ENCODE measurements at regions not wholly inside any gene's neighbourhood (a gene's known extent, or its start where the extent isn't known, plus 50 kb on each side); places are given as distances from the start of the nearest gene placed in this dataset.

GRCh38 chrX:30948626-30949025, 59.6 kb upstream of the TAB3 start (continued):
- TF ChIP-seq ZNF146 (tag by site-specific recombination; IDR thresholded peaks at IDR 0.05) = no peak
- TF ChIP-seq ZNF391 (tag by site-specific recombination; IDR thresholded peaks at IDR 0.05; ENCODE audit: borderline replicate concordance, low read depth) = no peak
- TF ChIP-seq HOXC10 (CRISPR knock-in tag; IDR thresholded peaks at IDR 0.05) = no peak
- no peak for TF ChIP-seq ZNF184 (tag by site-specific recombination; IDR thresholded peaks at IDR 0.05)
- no peak for TF ChIP-seq PRDM10 (tag by site-specific recombination; IDR thresholded peaks at IDR 0.05)
- no peak for TF ChIP-seq ZNF426 (tag by site-specific recombination; IDR thresholded peaks at IDR 0.05)
- no peak for TF ChIP-seq ZNF404 (tag by site-specific recombination; IDR thresholded peaks at IDR 0.05)
- TF ChIP-seq ZNF335 (tag by site-specific recombination; conservative IDR thresholded peaks at IDR 0.05) = no peak
- TF ChIP-seq SP7 (tag by site-specific recombination; IDR thresholded peaks at IDR 0.05) = no peak
- TF ChIP-seq TRIM28 (IDR thresholded peaks at IDR 0.05; ENCODE audit: borderline replicate concordance, low read length) = no peak
- TF ChIP-seq ZNF791 (tag by site-specific recombination; IDR thresholded peaks at IDR 0.05) = no peak
- TF ChIP-seq IKZF3 (tag by site-specific recombination; IDR thresholded peaks at IDR 0.05) = no peak

- POLR2A ChIA-PET = no interaction called here
- H3K36me3 ChIP-seq (ENCODE audit: control insufficient read depth in 2 of 2, insufficient read depth in 1 of 2, low read length in 2 of 2) = no peaks in the 10 kb centered on the region
- H3K4me1 ChIP-seq (ENCODE audit: control insufficient read depth, insufficient read depth, low read length) = no peaks in the 10 kb centered on the region
- H3K9me3 ChIP-seq (ENCODE audit: control insufficient read depth, insufficient read depth, low read depth, low read length) = no peaks in the 10 kb centered on the region
- H3K4me3 ChIP-seq (ENCODE audit: low read depth, low read length) = no peak overlapping the region
- no peak overlapping the region for H3K27ac ChIP-seq (ENCODE audit: extremely low read depth, low read depth, low read length)
- TF ChIP-seq ZBTB11 (tag by site-specific recombination; conservative IDR thresholded peaks at IDR 0.05; ENCODE audit: low read depth) = no peak
- no peak for TF ChIP-seq ZNF670 (tag by site-specific recombination; IDR thresholded peaks at IDR 0.05; ENCODE audit: low read depth)
- no peak for TF ChIP-seq IKZF3 (tag by site-specific recombination; IDR thresholded peaks at IDR 0.05)
- no peak for TF ChIP-seq ZNF510 (tag by site-specific recombination; IDR thresholded peaks at IDR 0.05; ENCODE audit: insufficient replicate concordance)
- no peak for TF ChIP-seq SP3 (tag by site-specific recombination; IDR thresholded peaks at IDR 0.05)
- TF ChIP-seq ZNF654 (tag by site-specific recombination; IDR thresholded peaks at IDR 0.05; ENCODE audit: low read depth) = no peak
- TF ChIP-seq FEZF1 (tag by site-specific recombination; IDR thresholded peaks at IDR 0.05) = no peak
- no peak for TF ChIP-seq GLIS1 (tag by site-specific recombination; IDR thresholded peaks at IDR 0.05)
- no peak for TF ChIP-seq HOXA7 (CRISPR knock-in tag; IDR thresholded peaks at IDR 0.05; ENCODE audit: borderline replicate concordance)
- no peak for TF ChIP-seq ZSCAN18 (tag by site-specific recombination; IDR thresholded peaks at IDR 0.05)
- TF ChIP-seq ZNF580 (tag by site-specific recombination; IDR thresholded peaks at IDR 0.05) = no peak
- TF ChIP-seq ZNF677 (tag by site-specific recombination; IDR thresholded peaks at IDR 0.05) = no peak
- TF ChIP-seq MZF1 (tag by site-specific recombination; IDR thresholded peaks at IDR 0.05; ENCODE audit: borderline replicate concordance) = no peak
- no peak for TF ChIP-seq ZNF433 (tag by site-specific recombination; IDR thresholded peaks at IDR 0.05; ENCODE audit: low read depth)
- no peak for TF ChIP-seq ZNF596 (tag by site-specific recombination; IDR thresholded peaks at IDR 0.05)
- no peak for TF ChIP-seq ZNF501 (tag by site-specific recombination; IDR thresholded peaks at IDR 0.05)
- TF ChIP-seq ZFP41 (tag by site-specific recombination; IDR thresholded peaks at IDR 0.05; ENCODE audit: borderline replicate concordance) = no peak
- no peak for TF ChIP-seq ZNF341 (tag by site-specific recombination; IDR thresholded peaks at IDR 0.05; ENCODE audit: low read depth)
- CTCF ChIA-PET = interaction anchor here (1.1 to 1.8 kb wide), 2 partner anchors 24 to 91 kb away, joined by 4 read pairs; no protein-coding TSS in a partner anchor
Measured at GRCh38 chrX:30948051-30948450, 59.0 kb upstream of the TAB3 start.
